ENCODE measurements at regions not wholly inside any gene's neighbourhood (a gene's known extent, or its start where the extent isn't known, plus 50 kb on each side); places are given as distances from the start of the nearest gene placed in this dataset.
"Not testable (repeated sequence)": the region's sequence is repeated elsewhere in the genome, so short reads cannot be mapped to it uniquely, and the experiment has no call there.

GRCh38 chr4:33091961-33092360 is 2371.8 kb downstream of the PCDH7 start:
- no peak for DNase-seq

GRCh38 chr4:33104273-33104672 is 2384.1 kb downstream of the PCDH7 start:
- DNase-seq: no peak

- no peak for DNase-seq
These were observed 2387.6 kb downstream of the PCDH7 start for GRCh38 chr4:33107814-33108213.

- no peak for DNase-seq
These were observed 2390.9 kb downstream of the PCDH7 start for GRCh38 chr4:33111117-33111516.

GRCh38 chr4:33116871-33117270 is 2396.7 kb downstream of the PCDH7 start:
- no peak for DNase-seq

- DNase-seq: no peak
These were observed 2405.8 kb downstream of the PCDH7 start for GRCh38 chr4:33126002-33126401.

GRCh38 chr4:33130662-33131061 is 2410.5 kb downstream of the PCDH7 start:
- not testable (repeated sequence) for DNase-seq

GRCh38 chr4:33133723-33134122 is 2413.6 kb downstream of the PCDH7 start:
- no peak for DNase-seq

- no peak for DNase-seq
These were observed 2414.2 kb downstream of the PCDH7 start for GRCh38 chr4:33134366-33134765.

GRCh38 chr4:33149658-33150524 is 2429.7 kb downstream of the PCDH7 start:
- DNase-seq: peak in 1 of 58 donors; percentile 0

- no peak for DNase-seq
These were observed 2430.3 kb downstream of the PCDH7 start for GRCh38 chr4:33150525-33150910.

GRCh38 chr4:33160126-33160525 is 2440.0 kb downstream of the PCDH7 start:
- no peak for DNase-seq

- DNase-seq: no peak
These were observed 2441.0 kb downstream of the PCDH7 start for GRCh38 chr4:33161202-33161601.

- DNase-seq: peak in 1 of 58 donors; percentile 8
These were observed 2442.0 kb downstream of the PCDH7 start for GRCh38 chr4:33162122-33162521.

GRCh38 chr4:33171873-33172525 is 2451.8 kb downstream of the PCDH7 start:
- DNase-seq: no peak

GRCh38 chr4:33176566-33176965 is 2456.4 kb downstream of the PCDH7 start:
- no peak for DNase-seq

- no peak for DNase-seq
These were observed 2464.6 kb downstream of the PCDH7 start for GRCh38 chr4:33184657-33185290.

GRCh38 chr4:33187035-33187434 is 2466.9 kb downstream of the PCDH7 start:
- no peak for DNase-seq

GRCh38 chr4:33188733-33189132 is 2468.6 kb downstream of the PCDH7 start:
- DNase-seq: no peak

GRCh38 chr4:33189169-33189568 is 2469.0 kb downstream of the PCDH7 start:
- peak in 1 of 58 donors; percentile 2 for DNase-seq

GRCh38 chr4:33193109-33193508 is 2472.9 kb downstream of the PCDH7 start:
- DNase-seq: no peak

GRCh38 chr4:33200377-33200776 is 2480.2 kb downstream of the PCDH7 start:
- no peak for DNase-seq
